NCI-H460 (cell line): ENCODE measurements at regions not wholly inside any gene's neighbourhood (a gene's known extent, or its start where the extent isn't known, plus 50 kb on each side); places are given as distances from the start of the nearest gene placed in this dataset.
"Not testable (repeated sequence)": the region's sequence is repeated elsewhere in the genome, so short reads cannot be mapped to it uniquely, and the experiment has no call there.

ENCODE experiments used
- DNase-seq: peaks from one replicate; pipeline ENCODE4 v3.0.0-alpha.2; 2016; ENCODE audit warnings: low read depth; ENCODE audit errors: extremely low read depth

DNA sequence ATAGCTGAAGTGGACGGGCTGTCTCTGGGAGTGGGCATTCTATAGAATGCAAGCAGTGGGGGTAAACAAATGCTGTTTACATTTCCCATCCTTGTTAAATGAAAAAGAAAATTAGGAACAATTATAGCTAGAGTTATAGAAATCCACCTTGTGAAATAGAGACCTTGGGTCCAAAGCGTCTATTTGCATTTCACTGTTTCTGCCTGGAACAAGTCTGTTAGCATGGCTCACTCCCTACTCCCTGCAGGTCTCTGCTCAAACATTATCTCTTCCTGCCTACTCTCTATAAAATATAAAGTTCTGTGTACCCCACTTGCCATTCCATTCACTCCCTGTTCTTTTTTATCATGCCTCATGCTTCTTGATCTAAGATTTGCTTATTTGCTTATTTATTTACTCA is 975.7 kb upstream of the WWC1 start:
- no peak for DNase-seq

DNA sequence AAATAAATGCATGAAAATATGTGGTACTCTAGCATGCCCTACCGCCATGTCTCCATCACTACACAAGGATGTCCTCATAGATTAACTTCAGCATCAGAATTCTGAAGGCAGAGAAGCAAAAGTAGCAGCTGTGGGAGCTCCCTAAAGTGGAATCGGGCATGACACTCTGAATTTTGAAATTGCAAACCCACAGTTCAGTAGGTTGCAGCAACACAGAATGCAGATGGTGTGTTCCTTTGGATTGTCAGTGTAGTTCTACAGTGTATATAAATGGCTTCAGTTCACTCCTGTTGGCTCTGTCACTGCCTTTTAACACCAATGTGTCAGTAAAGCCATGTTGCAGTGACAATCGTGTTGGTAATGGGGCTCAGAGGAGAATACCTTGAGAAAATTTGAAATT is 973.6 kb upstream of the WWC1 start:
- no peak for DNase-seq

DNA sequence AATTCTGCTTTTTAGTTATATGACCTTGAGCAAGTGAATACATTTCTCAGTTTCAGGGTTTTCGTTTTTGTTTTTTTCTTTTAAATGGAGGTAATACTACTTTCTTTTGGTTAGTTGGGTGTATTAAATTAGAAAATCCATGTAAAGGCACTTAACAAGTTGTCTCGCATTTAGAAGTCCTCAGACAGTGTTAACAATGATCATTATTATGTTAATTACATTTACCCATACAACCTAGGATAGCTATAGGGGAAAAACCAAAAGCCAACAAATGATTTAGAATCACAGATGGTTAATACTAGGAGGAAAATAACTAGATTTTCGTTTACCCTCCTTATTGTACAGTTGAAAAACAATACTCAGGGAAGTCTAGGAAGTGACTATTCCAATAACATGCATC is 972.2 kb upstream of the WWC1 start:
- DNase-seq = no peak

DNA sequence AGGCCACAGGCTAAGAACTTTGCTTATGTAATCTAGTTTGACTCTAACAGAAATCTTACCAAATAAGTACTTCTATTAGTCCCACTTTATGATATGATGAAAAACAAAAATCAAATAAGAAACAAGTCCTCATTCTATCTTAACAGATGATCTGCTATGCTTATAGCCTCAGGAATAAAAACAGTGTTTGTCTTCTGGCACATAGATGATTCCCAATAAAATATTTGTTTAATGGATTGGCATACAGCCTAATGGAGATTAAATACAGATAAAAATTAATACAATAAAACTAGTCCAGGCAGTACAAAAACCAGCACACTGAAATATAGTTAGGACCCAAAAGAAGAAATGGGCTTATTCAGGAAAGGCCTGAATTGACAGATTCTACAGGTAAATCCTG is 971.4 kb upstream of the WWC1 start:
- no peak for DNase-seq

DNA sequence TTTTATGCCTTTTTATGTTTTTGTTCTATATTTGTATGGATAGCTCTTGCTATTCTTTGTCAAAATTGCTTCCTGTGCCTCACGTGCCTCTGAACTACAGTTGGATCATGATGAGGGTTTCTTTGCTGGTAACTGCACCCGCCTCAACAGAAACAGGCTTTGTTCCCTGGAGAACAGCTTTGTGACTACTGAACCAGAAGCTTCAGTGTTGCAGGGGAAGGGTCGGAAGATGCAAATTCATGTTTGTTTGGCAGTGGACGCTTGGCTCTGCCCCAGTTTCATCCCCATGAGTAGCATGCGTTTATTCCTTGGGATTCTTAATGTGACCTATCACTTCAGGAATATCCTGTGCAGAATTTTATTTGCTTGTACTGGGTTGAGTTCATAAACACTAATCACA is 959.1 kb upstream of the WWC1 start:
- DNase-seq = no peak

DNA sequence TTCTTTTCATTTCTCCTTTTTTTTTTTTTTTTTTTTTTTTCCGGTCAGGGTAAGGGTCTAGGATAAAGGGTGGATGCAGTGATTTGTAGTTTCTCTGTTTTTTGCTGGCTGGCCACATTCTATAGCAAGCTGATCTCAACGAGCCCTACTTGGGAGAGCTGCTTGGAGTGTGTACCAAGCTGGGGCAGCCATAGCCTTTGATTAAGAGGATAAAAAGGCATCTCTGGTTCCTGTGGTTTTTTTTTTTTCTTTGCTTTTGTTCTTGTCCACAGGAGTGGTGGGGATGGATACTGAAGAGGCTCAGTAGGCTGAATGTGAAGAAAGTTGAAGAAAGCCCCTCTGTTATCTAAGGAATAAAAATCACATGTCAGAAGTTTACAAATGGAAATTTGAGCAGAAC is 955.3 kb upstream of the WWC1 start:
- no peak for DNase-seq

DNA sequence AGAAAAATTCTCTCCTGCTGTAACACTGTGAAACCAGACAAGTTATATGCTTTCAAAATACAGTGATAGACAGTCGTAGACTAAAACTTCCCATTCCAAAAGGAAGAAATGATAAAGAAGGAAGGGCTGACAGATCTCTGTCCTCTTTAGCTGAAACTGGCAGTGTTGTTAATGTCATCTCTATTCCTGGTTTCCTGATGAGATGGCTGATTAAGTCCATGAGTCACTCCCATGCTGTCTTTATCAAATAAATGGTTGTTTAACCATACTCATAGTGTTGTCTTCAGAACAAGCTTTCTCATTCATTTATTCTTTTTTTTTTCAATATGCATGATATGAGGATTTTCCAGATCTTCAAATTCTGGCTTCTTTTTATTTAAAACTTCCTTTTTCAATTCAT is 952.2 kb upstream of the WWC1 start:
- no peak for DNase-seq

DNA sequence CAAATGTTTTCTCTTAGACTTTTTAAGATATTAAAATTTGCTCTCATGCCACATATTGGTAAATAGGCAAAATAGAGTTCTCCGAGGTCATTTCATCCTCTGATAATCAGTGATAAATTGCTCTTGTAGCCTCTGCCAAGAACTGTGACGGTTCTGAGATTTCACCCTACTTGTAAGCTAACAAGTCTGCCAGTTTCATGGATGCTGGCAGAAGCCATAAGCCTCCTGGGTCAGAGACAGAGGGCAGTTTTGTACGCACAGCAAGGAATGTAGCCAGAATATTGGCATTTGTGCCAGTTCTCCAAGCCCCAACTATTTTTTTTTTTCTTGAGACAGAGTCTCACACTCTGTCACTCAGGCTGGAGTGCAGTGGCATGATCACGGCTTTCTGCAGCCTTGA is 945.0 kb upstream of the WWC1 start:
- DNase-seq = no peak

DNA sequence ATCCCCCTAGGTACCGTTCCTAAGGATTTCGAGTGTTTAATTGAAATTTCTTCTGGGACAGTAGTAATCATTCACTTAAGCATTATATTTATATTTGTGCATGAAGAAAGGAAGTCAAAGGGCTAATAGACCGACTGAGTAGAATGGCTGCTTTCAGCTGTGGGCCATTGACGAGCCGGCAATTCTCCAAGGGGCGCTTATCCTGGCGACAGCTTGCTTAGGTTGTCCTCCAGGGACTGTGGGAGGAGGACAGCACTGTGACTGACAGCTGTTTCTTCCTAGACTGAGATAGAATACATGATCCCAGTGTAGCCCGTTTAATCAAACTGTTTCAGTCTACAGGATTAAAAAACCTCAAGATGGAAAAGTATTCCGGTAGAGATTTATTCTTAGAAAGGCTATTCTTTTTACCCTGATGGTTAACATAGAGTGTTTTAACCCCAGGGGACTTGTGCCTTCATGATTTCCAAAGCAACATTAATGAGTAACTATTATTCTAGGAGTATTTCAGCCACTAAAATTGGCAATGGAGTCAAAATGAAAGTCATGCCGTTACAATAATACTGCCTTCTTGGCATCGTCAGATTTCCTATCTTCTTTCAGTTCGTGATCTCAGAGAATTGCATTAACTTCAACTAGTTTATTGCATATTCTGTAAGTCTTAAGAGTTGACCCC is 943.1 kb upstream of the WWC1 start:
- no peak for DNase-seq

DNA sequence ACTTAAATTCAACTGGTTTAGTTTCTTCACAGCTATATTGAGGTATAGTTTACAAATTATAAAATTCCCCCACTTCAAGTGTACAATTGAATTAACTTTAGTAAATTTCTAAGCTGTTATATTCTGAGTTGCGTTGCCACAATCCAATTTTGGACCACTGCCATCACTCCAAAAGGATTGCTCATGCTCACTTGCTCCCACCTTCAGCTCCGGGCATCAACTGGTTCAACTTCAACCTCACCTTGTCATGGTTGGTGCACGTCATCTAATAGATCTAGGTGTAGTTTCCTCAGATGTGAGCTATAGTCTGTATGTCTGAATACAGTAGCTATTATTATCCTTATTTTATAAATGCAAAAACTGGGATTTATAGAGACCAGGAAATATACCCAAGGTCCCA is 942.5 kb upstream of the WWC1 start:
- DNase-seq = no peak

DNA sequence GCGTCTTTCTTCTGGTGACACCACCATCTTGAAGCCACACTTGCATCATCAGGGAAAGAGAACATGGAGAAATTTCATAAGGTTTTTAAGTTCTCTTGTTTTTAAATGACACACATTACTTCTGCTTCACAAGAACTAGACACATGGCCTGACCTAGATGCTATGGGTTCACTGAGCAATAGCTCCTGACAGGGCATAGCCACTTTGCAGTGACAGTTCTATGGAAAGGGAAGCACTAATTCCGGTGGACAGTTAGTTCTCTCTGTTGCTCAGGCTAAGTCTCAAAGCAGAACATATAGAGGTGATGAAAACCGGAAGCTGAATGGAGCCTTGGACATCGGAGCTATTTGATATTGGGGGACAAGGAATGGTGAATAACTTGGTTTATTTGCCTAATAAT is 940.1 kb upstream of the WWC1 start:
- no peak for DNase-seq

DNA sequence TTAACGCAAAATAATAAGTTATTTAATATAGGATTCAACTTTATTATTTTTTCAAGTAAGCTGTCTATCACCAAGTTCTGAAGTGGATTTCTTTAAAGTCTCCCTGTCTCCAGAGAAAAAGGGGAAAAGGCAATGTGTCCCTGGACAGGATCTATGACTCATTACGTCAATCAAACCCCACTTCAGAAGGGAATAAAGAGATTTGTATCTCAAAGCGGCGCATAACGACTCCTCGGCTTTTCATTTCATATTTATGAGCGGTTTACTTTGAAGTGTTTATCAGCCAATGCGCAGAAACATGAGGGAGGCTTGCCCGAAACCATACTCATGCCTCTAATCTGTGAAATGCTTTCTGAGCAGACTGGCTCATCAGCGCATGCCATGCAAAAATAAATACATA is 938.6 kb upstream of the WWC1 start:
- DNase-seq = no peak

DNA sequence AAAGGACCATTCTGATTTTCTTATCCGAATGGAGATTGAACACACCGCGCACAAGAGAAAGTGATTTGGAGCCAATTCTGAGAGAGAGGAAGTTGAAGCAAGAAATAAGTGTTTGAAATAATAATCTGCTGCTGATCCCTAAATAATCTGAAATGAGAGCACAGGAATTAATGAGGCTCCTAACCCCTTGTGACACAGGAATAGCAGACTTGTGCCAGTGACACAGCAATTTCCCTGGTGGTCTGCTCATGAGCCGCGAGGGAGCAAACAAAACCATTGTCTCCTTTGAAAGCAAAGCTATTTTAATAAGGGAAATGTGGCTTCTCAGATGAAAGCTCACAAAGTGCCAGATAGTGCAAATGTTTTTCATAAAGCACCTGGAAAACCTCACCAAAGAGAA is 936.1 kb upstream of the WWC1 start:
- DNase-seq = no peak

DNA sequence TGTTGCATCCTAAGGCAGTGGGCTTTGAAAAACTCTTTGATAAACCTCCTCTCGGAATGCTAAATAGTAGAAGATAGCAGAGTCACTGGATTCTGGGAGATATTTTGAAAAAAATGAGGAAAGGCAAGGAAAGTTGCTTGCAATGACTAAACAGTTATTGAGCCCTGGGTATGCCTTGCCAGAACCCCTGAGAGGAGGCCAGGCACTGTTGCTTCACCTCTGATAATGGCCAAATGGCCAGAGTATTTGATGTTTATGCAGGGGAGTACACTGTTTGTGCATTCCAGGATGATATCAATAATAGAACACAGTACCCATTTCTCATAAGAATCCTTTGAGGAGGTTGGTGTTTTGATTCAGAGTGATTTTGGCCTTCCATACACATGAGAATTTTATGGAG is 935.1 kb upstream of the WWC1 start:
- no peak for DNase-seq

DNA sequence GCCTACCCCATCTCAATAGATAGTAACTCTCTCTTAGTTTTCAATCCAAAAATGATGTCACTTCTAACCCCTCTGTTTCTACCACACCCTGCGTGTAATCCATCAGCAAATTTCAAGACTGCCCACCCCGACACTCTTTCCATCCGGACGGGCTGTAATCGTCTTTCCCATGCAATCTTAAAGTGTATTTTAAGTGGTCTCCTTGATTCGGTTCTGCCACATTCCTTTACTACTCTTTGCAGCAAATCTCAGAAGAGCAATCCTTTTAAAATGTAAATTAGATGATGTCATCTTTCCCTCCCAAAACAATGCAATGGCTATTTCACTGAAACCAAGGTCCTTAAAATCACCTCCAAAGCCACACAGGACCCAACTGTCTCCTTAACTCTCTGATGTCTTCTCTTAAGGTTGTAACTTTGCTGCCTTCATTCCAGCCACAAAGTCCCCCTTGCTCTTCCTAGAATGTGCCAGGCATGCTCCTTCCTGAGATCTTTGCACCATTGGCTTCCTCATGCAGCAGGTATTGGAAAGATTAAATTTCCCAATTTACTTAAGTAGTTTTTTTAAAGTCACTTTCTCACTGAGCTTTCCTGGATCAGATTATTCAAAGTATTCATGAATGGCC is 932.5 kb upstream of the WWC1 start:
- no peak for DNase-seq

DNA sequence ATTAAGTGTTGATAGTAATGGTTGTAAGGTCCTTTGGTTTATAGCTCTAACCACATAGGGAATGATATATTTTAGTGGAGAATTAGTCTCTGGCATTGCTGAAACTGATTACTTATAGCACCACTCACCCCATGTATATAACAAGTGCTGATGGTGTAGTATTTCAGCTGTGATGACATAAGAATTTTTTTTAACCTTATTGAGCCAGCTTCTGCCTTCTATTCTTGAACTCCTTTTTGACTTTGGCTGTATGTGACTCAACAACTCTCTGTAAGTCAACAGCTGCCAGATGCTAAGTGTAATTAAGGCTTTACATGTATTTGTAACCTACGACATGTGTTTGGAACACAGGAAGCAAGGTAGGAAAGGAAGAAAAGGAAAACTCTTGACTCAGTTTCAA is 929.6 kb upstream of the WWC1 start:
- peak; percentile 54 for DNase-seq

DNA sequence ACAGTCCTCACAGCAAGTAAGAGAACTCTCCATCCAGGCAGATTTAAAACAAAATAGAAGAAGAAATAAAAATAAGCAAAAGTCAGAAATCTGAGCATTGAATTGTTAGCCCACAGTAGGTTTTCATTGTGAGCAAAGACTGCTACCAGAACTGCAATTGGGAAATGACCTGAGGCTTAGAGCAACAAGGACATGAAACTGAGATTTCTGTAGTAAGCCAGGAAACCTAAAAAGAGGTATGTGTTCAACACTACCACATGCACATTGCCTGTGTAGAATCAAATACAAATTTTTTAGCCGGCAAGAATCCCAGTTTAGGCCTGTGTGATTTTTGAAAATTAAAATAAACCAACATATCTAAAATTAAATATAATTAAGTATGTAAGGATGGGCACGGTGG is 928.4 kb upstream of the WWC1 start:
- no peak for DNase-seq

DNA sequence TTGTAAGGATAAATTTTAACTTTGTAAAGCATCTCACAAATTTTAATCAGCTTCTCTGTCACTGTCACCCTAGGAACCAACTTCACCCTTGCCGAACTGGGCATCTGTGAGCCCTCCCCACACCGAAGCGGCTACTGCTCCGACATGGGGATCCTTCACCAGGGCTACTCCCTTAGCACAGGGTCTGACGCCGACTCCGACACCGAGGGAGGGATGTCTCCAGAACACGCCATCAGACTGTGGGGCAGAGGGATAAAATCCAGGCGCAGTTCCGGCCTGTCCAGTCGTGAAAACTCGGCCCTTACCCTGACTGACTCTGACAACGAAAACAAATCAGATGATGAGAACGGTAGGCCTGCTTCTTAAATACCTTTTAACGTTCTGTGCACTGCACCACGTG is 916.3 kb upstream of the WWC1 start:
- DNase-seq = no peak

DNA sequence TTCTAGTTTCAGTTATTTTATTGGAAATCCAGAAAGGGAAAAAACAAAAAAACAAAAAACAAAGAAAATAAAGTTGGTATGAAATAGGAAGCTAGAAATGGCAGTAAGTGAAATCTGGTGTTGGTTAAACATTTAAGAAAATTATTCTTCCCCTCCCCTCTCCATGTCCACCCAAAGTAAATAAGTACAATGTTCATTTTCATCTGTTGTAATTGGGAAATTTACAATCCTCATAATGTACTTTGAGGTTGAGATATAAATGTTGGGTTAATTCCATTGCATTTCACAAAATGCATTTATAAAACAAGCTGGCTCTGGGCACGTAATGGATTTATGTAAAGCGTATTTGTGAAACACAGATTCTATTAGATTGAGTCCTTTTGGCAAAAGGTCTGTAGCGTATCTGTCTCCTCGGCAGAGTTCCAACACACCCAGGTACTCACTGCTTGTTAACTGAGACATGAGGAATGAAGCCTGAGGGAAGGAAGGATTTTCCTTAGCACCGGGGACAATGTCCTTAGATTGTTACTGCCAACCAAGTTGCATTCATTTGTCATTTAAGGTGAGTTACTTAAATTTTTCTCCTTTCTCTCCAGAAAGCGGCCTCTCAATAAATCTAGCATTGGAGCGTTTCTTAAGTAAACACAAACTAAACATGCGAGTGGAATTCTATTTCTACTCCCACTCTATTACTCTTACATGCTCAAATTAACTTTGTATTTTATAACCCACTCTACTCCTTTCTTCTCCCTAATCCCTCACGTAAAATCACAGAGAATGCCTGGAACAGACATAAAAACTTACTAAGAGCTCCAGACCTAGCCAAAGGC is 912.3 kb upstream of the WWC1 start:
- no peak for DNase-seq

DNA sequence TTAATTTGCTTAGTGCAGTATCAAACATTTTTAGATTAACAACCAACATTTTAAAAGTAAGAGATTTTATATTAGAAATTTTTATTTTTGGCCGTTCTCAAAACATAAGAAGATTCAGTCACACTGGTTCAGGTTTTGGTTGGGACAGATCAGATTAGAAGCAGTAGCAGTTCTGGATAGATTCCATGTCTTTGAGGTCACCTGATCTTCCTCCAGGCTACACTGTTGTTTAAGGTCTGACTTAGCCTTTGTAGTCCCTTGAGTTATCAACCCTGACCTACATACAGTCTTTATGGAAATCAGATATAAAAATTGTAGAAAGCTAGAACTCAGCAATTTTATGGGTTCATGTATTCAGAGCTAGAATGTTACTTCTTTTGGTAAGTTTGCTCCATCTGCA is 910.0 kb upstream of the WWC1 start:
- no peak for DNase-seq

DNA sequence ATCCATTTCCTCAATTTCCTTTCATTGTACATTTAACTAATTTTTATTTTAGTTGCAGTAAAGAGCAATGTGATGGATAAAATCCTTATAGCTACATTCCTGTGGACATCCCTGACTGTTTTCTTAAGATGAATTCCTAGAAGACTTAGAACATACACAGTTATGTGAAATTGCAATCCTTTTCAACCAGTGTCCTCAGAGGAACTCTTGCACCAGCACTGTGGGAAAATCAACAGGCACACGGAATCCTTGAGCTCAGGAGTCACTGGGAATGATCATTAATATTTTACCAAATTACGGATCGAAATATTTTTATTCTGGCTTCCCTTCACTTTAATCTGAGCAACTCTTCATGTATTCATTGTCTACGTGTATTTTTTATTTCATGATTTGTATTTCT is 901.9 kb upstream of the WWC1 start:
- no peak for DNase-seq

DNA sequence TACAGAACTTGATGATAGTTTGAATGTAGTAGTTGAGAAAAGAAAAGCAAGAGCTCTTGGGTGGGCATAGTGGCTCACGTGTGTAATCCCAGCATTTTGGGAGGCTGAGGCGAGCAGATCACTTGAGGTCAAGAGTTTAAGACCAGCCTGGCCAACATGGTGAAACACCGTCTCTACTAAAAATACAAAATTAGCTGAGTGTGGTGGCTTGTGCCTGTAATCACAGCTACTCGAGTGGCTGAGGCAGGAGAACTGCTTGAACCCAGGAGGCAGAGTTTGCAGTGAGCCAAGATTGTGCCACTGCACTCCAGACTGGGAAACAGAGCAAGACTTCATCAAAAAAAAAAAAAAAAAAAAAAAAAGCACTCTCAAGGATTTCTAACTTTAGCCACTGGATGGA is 900.2 kb upstream of the WWC1 start:
- DNase-seq = not testable (repeated sequence)
